ENCODE measurements at regions not wholly inside any gene's neighbourhood (a gene's known extent, or its start where the extent isn't known, plus 50 kb on each side); places are given as distances from the start of the nearest gene placed in this dataset.

DNA sequence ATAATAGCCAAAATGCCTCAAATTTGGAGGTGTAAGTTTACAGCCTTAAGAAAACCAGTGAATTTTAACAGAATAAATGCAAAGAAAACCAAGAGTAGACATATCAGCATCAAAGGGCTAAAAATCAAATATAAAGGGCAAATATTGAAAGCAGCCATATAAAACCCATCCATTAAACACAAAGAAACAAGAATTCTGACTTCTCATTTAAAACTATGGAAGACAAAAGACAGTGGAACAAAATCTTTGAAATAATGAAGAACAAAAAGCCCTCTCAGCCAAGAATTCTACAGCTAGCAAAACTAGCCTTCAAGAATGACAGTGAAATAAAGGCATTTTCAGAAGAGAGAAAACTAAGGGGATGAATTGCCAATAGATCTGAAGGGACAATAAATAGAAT, 91.3 kb upstream of the FST start:
- no peaks in the 10 kb centered on the region for H3K27me3 ChIP-seq
- intact Hi-C loops (cut with DNase I) = no loop called here
- no peak overlapping the region for H3K27ac ChIP-seq
- DNase-seq = no peak
- no peak for ATAC-seq
- no peaks in the 10 kb centered on the region for H3K36me3 ChIP-seq
- peaks cover 0 to 43% (median 13%) of the 10 kb centered on the region in 11 donors for H3K9me3 ChIP-seq
- no peak overlapping the region for H3K4me3 ChIP-seq
- TF ChIP-seq, protein P1, sequence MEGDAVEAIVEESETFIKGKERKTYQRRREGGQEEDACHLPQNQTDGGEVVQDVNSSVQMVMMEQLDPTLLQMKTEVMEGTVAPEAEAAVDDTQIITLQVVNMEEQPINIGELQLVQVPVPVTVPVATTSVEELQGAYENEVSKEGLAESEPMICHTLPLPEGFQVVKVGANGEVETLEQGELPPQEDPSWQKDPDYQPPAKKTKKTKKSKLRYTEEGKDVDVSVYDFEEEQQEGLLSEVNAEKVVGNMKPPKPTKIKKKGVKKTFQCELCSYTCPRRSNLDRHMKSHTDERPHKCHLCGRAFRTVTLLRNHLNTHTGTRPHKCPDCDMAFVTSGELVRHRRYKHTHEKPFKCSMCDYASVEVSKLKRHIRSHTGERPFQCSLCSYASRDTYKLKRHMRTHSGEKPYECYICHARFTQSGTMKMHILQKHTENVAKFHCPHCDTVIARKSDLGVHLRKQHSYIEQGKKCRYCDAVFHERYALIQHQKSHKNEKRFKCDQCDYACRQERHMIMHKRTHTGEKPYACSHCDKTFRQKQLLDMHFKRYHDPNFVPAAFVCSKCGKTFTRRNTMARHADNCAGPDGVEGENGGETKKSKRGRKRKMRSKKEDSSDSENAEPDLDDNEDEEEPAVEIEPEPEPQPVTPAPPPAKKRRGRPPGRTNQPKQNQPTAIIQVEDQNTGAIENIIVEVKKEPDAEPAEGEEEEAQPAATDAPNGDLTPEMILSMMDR (IDR thresholded peaks at IDR 0.05) = no peak
- no peaks in the 10 kb centered on the region for H3K4me1 ChIP-seq

DNA sequence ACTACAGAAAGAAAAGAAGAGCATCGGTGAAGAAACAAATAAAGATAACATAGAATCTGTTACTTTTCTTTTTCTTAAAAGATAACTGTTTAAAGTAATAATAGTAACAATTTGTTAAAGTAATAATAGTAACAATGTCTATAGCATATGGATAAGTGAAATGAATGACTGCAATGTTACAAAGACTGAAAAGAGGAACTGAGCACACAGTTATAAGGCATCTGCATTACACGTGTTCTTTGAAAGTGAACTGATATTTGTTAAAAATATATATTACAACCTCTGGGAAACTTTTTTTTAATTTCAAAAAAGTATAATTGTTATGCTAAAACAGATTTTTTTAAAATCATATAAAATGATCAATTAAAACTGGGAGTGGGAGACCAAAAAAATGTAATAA, 88.4 kb upstream of the FST start:
- WGBS, 2 donors = 77 to 90% methylated on average over 2 of the region's 2 CpGs
- intact Hi-C loops (cut with DNase I) = no loop called here
- peaks cover 0 to 57% (median 13%) of the 10 kb centered on the region in 11 donors for H3K9me3 ChIP-seq
- no peaks in the 10 kb centered on the region for H3K4me1 ChIP-seq
- TF ChIP-seq, protein P1 (IDR thresholded peaks at IDR 0.05) = no peak
- DNase-seq = no peak
- H3K36me3 ChIP-seq = no peaks in the 10 kb centered on the region
- H3K27me3 ChIP-seq = no peaks in the 10 kb centered on the region
- ATAC-seq = no peak
- no peak overlapping the region for H3K27ac ChIP-seq
- no peak overlapping the region for H3K4me3 ChIP-seq

DNA sequence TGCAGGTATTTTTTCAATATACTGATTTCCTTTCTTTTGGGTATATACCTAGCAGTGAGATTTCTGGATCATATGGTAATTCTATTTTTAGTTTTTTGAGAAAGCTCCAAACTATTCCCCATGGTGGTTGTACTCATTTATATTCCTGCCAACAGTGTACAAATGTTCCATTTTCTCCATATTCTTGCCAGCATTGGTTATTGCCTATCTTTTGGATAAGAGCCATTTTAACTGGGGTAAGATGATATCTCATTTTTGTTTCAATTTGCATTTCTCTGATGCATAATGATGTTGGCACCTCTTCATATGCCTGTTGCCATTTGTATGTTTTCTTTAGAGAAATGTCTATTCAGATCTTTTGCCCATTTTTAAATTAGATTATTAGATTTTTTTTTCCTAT, 85.6 kb upstream of the FST start:
- intact Hi-C loops (cut with DNase I) = no loop called here
- Histone ChIP-seq H3K4me3 (no peak overlapping the region), H3K27ac (no peak overlapping the region), H3K9me3 (peaks cover 0 to 34% (median 0%) of the 10 kb centered on the region in 11 donors), H3K36me3 (no peaks in the 10 kb centered on the region), H3K4me1 (peaks cover 0 to 6% (median 0%) of the 10 kb centered on the region in 9 donors), H3K27me3 (no peaks in the 10 kb centered on the region)
- TF ChIP-seq, protein P1 (IDR thresholded peaks at IDR 0.05) = no peak
- DNase-seq (no peak), ATAC-seq (no peak)

DNA sequence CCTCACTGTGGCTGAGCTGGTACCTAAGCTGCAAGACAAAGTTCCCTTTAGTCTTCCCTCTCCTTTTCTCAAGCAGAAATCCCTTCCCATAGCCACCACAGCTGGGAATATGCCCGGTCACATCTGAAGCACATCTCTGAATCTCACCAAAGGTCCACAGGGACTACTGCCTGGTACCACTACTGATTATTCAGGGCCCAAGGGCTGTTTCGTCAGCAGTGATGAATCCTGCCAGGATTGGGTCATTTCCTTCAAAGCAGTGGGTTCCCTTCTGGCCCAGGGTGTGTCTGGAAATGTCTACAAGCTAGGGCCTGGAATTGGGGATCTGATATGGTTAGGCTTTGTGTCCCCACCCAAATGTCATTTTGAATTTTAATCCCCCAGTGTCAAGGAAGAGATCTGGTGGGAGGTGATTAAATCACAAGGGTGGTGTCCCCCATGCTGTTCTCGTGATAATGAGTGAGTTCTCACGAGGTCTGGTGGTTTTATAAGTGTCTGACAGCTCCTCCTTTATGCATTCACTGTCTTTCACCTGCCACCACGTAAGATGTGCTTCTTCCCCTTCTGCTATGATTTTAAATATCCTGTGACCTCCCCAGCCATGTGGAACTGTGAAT, 83.2 kb upstream of the FST start:
- intact Hi-C loops (cut with DNase I) = no loop called here
- Histone ChIP-seq H3K4me1 (peaks cover 0 to 6% (median 0%) of the 10 kb centered on the region in 9 donors), H3K9me3 (peaks cover 0 to 16% (median 0%) of the 10 kb centered on the region in 11 donors), H3K27me3 (peaks cover 0 to under 1% (median 0%) of the 10 kb centered on the region in 7 donors), H3K27ac (no peak overlapping the region), H3K36me3 (no peaks in the 10 kb centered on the region), H3K4me3 (no peak overlapping the region)
- ATAC-seq (no peak), DNase-seq (no peak)
- 70 to 72% methylated on average over 5 of the region's 5 CpGs for WGBS, 2 donors
- TF ChIP-seq, protein P1 (IDR thresholded peaks at IDR 0.05) = no peak
